ENCODE measurements at regions not wholly inside any gene's neighbourhood (a gene's known extent, or its start where the extent isn't known, plus 50 kb on each side); places are given as distances from the start of the nearest gene placed in this dataset.
"Not testable (repeated sequence)": the region's sequence is repeated elsewhere in the genome, so short reads cannot be mapped to it uniquely, and the experiment has no call there.

GRCh38 chr5:163104464-163104863 is 332.9 kb upstream of the CCNG1 start:
- CTCF ChIA-PET = no interaction called here
- POLR2A ChIA-PET = no interaction called here

- ChIA-PET POLR2A (no interaction called here), CTCF (no interaction called here)
Observed at GRCh38 chr5:163105456-163105855, 331.9 kb upstream of the CCNG1 start.

GRCh38 chr5:163106098-163106497 is 331.3 kb upstream of the CCNG1 start:
- CTCF ChIA-PET = no interaction called here
- POLR2A ChIA-PET = no interaction called here

GRCh38 chr5:163108351-163108750 is 329.0 kb upstream of the CCNG1 start:
- POLR2A ChIA-PET = no interaction called here
- CTCF ChIA-PET = no interaction called here

GRCh38 chr5:163115011-163115410 is 322.4 kb upstream of the CCNG1 start:
- POLR2A ChIA-PET = no interaction called here
- CTCF ChIA-PET = no interaction called here

- CTCF ChIA-PET, POLR2A ChIA-PET: not testable (repeated sequence)
Observed at GRCh38 chr5:163116618-163117017, 320.8 kb upstream of the CCNG1 start.

- POLR2A ChIA-PET = no interaction called here
- CTCF ChIA-PET = no interaction called here
Observed at GRCh38 chr5:163134061-163134460, 303.3 kb upstream of the CCNG1 start.

GRCh38 chr5:163135849-163136248 is 301.5 kb upstream of the CCNG1 start:
- ChIA-PET CTCF (no interaction called here), POLR2A (no interaction called here)

GRCh38 chr5:163161512-163161911 is 275.9 kb upstream of the CCNG1 start:
- POLR2A ChIA-PET = no interaction called here
- CTCF ChIA-PET = no interaction called here

- ChIA-PET POLR2A (no interaction called here), CTCF (no interaction called here)
Observed at GRCh38 chr5:163162645-163163044, 274.8 kb upstream of the CCNG1 start.

GRCh38 chr5:163163858-163164257 is 273.5 kb upstream of the CCNG1 start:
- ChIA-PET POLR2A (no interaction called here), CTCF (no interaction called here)

- POLR2A ChIA-PET = no interaction called here
- CTCF ChIA-PET = no interaction called here
Observed at GRCh38 chr5:163165277-163165676, 272.1 kb upstream of the CCNG1 start.

GRCh38 chr5:163170161-163170560 is 267.2 kb upstream of the CCNG1 start:
- CTCF ChIA-PET, POLR2A ChIA-PET: not testable (repeated sequence)

GRCh38 chr5:163172540-163173338 is 264.7 kb upstream of the CCNG1 start:
- ChIA-PET POLR2A (no interaction called here), CTCF (no interaction called here)

- CTCF ChIA-PET = no interaction called here
- POLR2A ChIA-PET = no interaction called here
Observed at GRCh38 chr5:163177971-163178370, 259.4 kb upstream of the CCNG1 start.

- CTCF ChIA-PET = no interaction called here
- POLR2A ChIA-PET = no interaction called here
Observed at GRCh38 chr5:163185315-163185714, 252.1 kb upstream of the CCNG1 start.

- POLR2A ChIA-PET = no interaction called here
- CTCF ChIA-PET = no interaction called here
Observed at GRCh38 chr5:163189023-163189553, 248.3 kb upstream of the CCNG1 start.

GRCh38 chr5:163190283-163190682 is 247.1 kb upstream of the CCNG1 start:
- CTCF ChIA-PET = no interaction called here
- POLR2A ChIA-PET = no interaction called here

GRCh38 chr5:163190784-163191183 is 246.6 kb upstream of the CCNG1 start:
- ChIA-PET POLR2A (no interaction called here), CTCF (no interaction called here)

- ChIA-PET POLR2A (no interaction called here), CTCF (no interaction called here)
Observed at GRCh38 chr5:163193886-163194285, 243.5 kb upstream of the CCNG1 start.

- CTCF ChIA-PET = no interaction called here
Observed at GRCh38 chr5:163205645-163206044, 231.8 kb upstream of the CCNG1 start.

GRCh38 chr5:163221581-163221980 is 215.8 kb upstream of the CCNG1 start:
- CTCF ChIA-PET = no interaction called here
- POLR2A ChIA-PET = no interaction called here

More at GRCh38 chr5:163205645-163206044, 231.8 kb upstream of the CCNG1 start:
- POLR2A ChIA-PET = no interaction called here

All from activated CD8-positive, alpha-beta memory T cell treated with anti-CD3 and anti-CD28 coated beads for 36 hours (primary cell).